HG03469 (cell line): ENCODE measurements at regions not wholly inside any gene's neighbourhood (a gene's known extent, or its start where the extent isn't known, plus 50 kb on each side); places are given as distances from the start of the nearest gene placed in this dataset.
"Not testable (repeated sequence)": the region's sequence is repeated elsewhere in the genome, so short reads cannot be mapped to it uniquely, and the experiment has no call there.

Source experiments
- ATAC-seq: cut with Tn5 transposase; IDR thresholded peaks from one replicate; pipeline ENCODE4 v1.9.1; 2021; ENCODE audit warnings: mild to moderate bottlenecking, moderate library complexity, moderate number of reproducible peaks; ENCODE audit not compliant: unreplicated experiment

- ATAC-seq: no peak
Measured at GRCh38 chr6:149233056-149233715, 84.3 kb upstream of the TAB2 start.

GRCh38 chr6:149234051-149234962, 83.2 kb upstream of the TAB2 start:
- no peak for ATAC-seq

GRCh38 chr6:149235130-149235561, 82.4 kb upstream of the TAB2 start:
- peak; percentile 78 for ATAC-seq

GRCh38 chr6:149236589-149236988, 80.9 kb upstream of the TAB2 start:
- ATAC-seq: no peak

- no peak for ATAC-seq
Measured at GRCh38 chr6:149237464-149237863, 80.0 kb upstream of the TAB2 start.

GRCh38 chr6:149239573-149240209, 77.8 kb upstream of the TAB2 start:
- ATAC-seq: no peak

GRCh38 chr6:149242883-149243282, 74.6 kb upstream of the TAB2 start:
- ATAC-seq: no peak

GRCh38 chr6:149244105-149244504, 73.4 kb upstream of the TAB2 start:
- no peak for ATAC-seq

GRCh38 chr6:149246691-149247384, 70.7 kb upstream of the TAB2 start:
- ATAC-seq: peak; percentile 81

- ATAC-seq: no peak
Measured at GRCh38 chr6:149247385-149247763, 70.1 kb upstream of the TAB2 start.

- ATAC-seq: not testable (repeated sequence)
Measured at GRCh38 chr6:149248263-149248662, 69.2 kb upstream of the TAB2 start.

GRCh38 chr6:149248693-149249369, 68.7 kb upstream of the TAB2 start:
- no peak for ATAC-seq

- ATAC-seq: no peak
Measured at GRCh38 chr6:149249370-149250357, 67.8 kb upstream of the TAB2 start.

GRCh38 chr6:149250951-149251350, 66.6 kb upstream of the TAB2 start:
- no peak for ATAC-seq

- no peak for ATAC-seq
Measured at GRCh38 chr6:149252622-149253021, 64.9 kb upstream of the TAB2 start.

GRCh38 chr6:149254253-149254652, 63.3 kb upstream of the TAB2 start:
- no peak for ATAC-seq

GRCh38 chr6:149259753-149260152, 57.8 kb upstream of the TAB2 start:
- ATAC-seq: no peak

- ATAC-seq: no peak
Measured at GRCh38 chr6:149260214-149260874, 57.2 kb upstream of the TAB2 start.
